GM12878 (cell line): ENCODE measurements at regions not wholly inside any gene's neighbourhood (a gene's known extent, or its start where the extent isn't known, plus 50 kb on each side); places are given as distances from the start of the nearest gene placed in this dataset.

Source experiments
- BRCA1 ChIP-seq: IDR thresholded peaks from 2 replicates; pipeline ENCODE4 v1.6.1; 2011; ENCODE audit warnings: low read depth, low read length, improper control_type of control experiment
- CBX5 ChIP-seq: sonication (generic); IDR thresholded peaks from 2 replicates; pipeline ENCODE4 v1.6.1; 2016; ENCODE audit warnings: low read depth, moderate library complexity, mild to moderate bottlenecking, inconsistent platforms
- CEBPB ChIP-seq, 2 experiments: fragments of 150-350 bp in 1 of 2; IDR thresholded peaks; 2 replicates each; pipeline ENCODE4 v1.6.1; 2012 to 2014; ENCODE audit warnings: low read depth in 2 of 2, low read length in 2 of 2, borderline replicate concordance in 1 of 2, inconsistent platforms in 1 of 2
- CTCF ChIP-seq, 3 experiments: IDR thresholded peaks in 2 of 3; conservative IDR thresholded peaks in 1 of 3; 2 replicates each; pipeline ENCODE4 v1.5.1; 2011; ENCODE audit warnings: low read depth in 3 of 3, low read length in 3 of 3, mild to moderate bottlenecking in 3 of 3, control low read depth in 2 of 3, moderate library complexity in 2 of 3, inconsistent platforms in 1 of 3, mixed read lengths in 1 of 3; ENCODE audit not compliant: control insufficient read depth in 2 of 3, insufficient read depth in 1 of 3; ENCODE audit errors: extremely low read depth in 1 of 3
- EP300 ChIP-seq, 2 experiments: fragments of 150-350 bp in 1 of 2; IDR thresholded peaks; 2 replicates each; pipeline ENCODE4 v1.6.1; 2011 to 2012; ENCODE audit warnings: low read depth in 2 of 2, low read length in 2 of 2, borderline replicate concordance in 1 of 2, improper control_type of control experiment in 1 of 2, inconsistent platforms in 1 of 2; ENCODE audit not compliant: control insufficient read depth in 1 of 2
- EZH2 ChIP-seq: IDR thresholded peaks from 2 replicates; pipeline ENCODE4 v1.6.1; 2012; ENCODE audit warnings: low read depth, mild to moderate bottlenecking, control low read depth, inconsistent platforms, low read length, borderline replicate concordance; ENCODE audit not compliant: control insufficient read depth
- RFX5 ChIP-seq: IDR thresholded peaks from 2 replicates; pipeline ENCODE4 v1.6.1; 2011; ENCODE audit warnings: low read depth, low read length, improper control_type of control experiment
- STAT1 ChIP-seq: fragments of 450-650 bp; conservative IDR thresholded peaks from 2 replicates; pipeline ENCODE4 v1.6.1; 2014; ENCODE audit warnings: antibody characterized with exemption, mild to moderate bottlenecking
- ZBTB33 ChIP-seq: fragments of 450-650 bp; IDR thresholded peaks from 2 replicates; pipeline ENCODE4 v1.6.1; 2017; ENCODE audit warnings: mild to moderate bottlenecking

DNA sequence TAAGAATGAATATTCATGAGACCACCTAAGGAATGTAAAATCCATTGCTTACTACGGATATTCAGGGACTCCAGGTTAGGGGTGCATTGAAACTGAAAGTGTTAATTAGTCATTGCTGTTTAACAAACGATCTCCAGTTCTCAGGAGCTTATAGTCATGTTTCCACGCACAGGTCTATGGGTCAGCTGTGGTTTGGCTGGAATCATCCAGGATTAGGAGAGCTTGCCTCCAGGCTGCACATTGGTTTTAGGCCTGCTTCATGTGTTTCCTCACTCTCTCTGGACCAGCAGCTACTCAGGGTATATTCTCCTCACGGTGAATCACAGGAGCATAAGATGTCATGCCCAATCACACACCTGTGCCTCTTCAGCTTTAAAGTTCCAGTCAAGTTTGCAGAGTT lies 98.9 kb downstream of the ATXN3L start:
- TF ChIP-seq RFX5 = no peak
- TF ChIP-seq EP300 (IDR thresholded peaks at IDR 0.05; ENCODE audit: borderline replicate concordance in 1 of 2, control insufficient read depth in 1 of 2, low read depth in 2 of 2, low read length in 2 of 2) = no peak
- TF ChIP-seq CBX5 = no peak
- no peak for TF ChIP-seq ZBTB33
- no peak for TF ChIP-seq STAT1
- no peak for TF ChIP-seq BRCA1
- no peak for TF ChIP-seq EZH2
- TF ChIP-seq CEBPB (IDR thresholded peaks at IDR 0.05; ENCODE audit: borderline replicate concordance in 1 of 2, low read depth in 2 of 2, low read length in 2 of 2) = no peak
- TF ChIP-seq CTCF (IDR thresholded peaks at IDR 0.05 in 2 of 3, conservative IDR thresholded peaks at IDR 0.05 in 1 of 3; ENCODE audit: control insufficient read depth in 2 of 3, extremely low read depth in 1 of 3, insufficient read depth in 1 of 3, low read depth in 3 of 3, low read length in 3 of 3) = no peak
